Peyer's patch (tissue), 4 donors: ENCODE measurements at regions not wholly inside any gene's neighbourhood (a gene's known extent, or its start where the extent isn't known, plus 50 kb on each side); places are given as distances from the start of the nearest gene placed in this dataset.

ENCODE experiments used
- CTCF ChIP-seq, 6 experiments: fragments of 450-650 bp in 4 of 6; fragments of 200-600 bp in 2 of 6; sonication (generic) in 1 of 6; IDR thresholded peaks; one replicate each; pipeline ENCODE4 v1.5.1; 2017 to 2019; ENCODE audit warnings: antibody characterized with exemption in 6 of 6, mild to moderate bottlenecking in 3 of 6, moderate library complexity in 1 of 6
- POLR2A ChIP-seq, 2 donors: fragments of 450-650 bp; IDR thresholded peaks; one replicate each; pipeline ENCODE4 v1.5.1; 2017; ENCODE audit warnings: antibody characterized with exemption in 2 of 2, mild to moderate bottlenecking in 2 of 2, moderate library complexity in 2 of 2

GRCh38 chr2:199704358-199705238 is 146.4 kb downstream of the FTCDNL1 start:
- peak in 4 of 6 experiments; percentile 44 to 81 (median 72) for TF ChIP-seq CTCF (IDR thresholded peaks at IDR 0.05)
- no peak for TF ChIP-seq POLR2A (IDR thresholded peaks at IDR 0.05)
